ENCODE measurements at regions not wholly inside any gene's neighbourhood (a gene's known extent, or its start where the extent isn't known, plus 50 kb on each side); places are given as distances from the start of the nearest gene placed in this dataset.
"Not testable (repeated sequence)": the region's sequence is repeated elsewhere in the genome, so short reads cannot be mapped to it uniquely, and the experiment has no call there.

DNA sequence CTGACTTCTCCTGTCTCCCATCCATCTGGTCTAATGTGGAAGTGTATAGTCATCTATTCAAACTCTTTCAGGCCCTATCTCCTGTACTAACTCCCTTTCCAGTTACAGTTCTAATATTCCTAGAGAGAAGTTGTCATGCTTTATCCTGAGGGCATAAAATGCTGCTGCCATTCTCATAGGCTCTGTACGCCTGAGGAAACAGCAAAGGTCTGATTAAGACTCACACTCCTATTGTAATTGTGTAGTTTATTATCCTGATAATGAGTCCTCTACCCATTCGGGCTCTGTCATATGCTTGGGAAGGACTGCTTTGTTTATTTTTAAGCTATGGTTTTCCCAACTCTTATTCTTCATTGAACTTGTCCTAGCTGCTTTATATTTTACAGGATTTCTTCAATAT is 290.4 kb downstream of the TMEM38B start:
- no peak for DNase-seq

DNA sequence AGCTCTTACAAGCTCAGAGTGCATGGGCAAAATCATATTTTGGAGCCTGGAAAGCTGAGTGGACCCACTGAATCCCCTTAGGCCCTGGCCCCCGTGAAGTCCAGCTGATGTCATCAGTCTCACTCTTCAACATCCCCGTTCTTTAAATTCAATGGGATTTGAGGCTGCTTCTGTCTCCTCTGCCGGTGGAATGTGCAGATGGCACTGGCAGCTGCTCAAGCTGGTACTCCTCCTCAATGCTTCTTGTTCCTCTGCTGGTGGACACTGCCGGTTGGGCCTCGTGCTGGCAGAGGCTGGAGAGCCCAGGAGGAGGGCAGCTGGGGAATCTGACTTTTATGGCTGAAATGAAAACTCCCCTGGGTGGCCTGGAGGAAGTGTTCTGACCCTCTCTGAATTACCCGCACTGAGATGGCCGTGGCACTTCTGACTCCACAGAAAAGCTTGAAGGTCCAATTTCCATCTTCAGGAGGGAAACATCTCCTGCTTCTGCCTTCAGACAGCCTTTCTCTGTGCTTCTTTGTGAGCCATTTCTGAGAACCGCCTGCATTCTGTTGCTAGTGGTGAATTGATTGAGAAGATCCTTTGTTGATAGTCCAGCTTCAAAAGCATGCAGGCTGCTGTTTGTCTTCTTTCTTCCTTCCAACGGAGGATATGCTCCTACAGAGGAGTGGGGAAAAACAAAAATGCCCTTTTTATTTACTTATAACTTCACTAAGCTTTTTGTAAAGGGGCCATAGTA is 298.9 kb downstream of the TMEM38B start:
- no peak for DNase-seq

- no peak for DNase-seq
These were observed 299.8 kb downstream of the TMEM38B start for GRCh38 chr9:105993921-105994715.

GRCh38 chr9:105994970-105995369 is 300.6 kb downstream of the TMEM38B start:
- no peak for DNase-seq

DNA sequence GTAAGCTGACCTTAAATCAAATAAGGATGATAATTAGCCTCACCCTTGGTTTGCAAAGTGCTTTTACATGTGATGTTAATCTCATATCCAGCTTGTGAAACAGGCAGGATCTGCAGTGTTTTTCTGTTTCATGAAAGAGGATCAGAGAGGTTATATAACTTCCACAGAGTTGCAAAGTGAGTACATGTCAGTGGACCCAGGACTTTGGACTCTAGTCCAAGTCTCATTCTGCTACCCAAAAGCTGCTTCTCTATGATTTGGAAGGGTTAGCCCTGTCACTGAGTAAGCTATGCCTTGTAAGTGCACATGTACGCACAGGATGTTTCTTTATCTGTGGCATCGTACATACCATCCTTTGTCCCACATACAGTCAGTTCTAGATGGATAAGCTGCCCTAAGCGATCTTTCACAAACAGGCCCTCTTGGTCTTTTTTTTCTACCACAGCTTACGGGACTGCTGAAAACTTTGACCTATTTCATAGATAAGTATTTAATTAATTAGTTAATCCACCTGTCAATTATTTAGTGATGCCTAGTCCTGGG is 322.9 kb downstream of the TMEM38B start:
- no peak for DNase-seq

GRCh38 chr9:106019039-106019680 is 324.8 kb downstream of the TMEM38B start:
- no peak for DNase-seq

GRCh38 chr9:106019702-106020101 is 325.4 kb downstream of the TMEM38B start:
- no peak for DNase-seq

- DNase-seq: no peak
These were observed 325.8 kb downstream of the TMEM38B start for GRCh38 chr9:106020186-106020585.

- no peak for DNase-seq
These were observed 329.1 kb downstream of the TMEM38B start for GRCh38 chr9:106023455-106023854.

DNA sequence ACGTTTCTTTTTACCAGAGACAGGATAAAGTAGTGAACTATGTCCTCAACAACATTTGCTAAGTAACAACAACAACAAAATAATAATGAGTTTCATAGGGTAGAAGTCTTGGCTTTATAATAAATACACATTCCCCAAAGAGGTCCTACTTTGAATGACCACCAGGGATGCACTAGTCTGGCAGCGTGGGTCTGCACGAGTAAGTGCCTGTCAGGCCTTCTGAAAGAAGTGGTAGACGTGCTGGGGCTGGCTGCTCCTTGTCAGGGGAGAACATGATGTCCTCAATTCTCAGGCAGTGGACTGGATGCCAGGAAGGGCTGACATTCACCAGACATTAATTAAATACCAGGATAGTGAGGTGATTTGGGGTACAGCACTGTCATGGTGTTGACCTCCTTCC is 331.1 kb downstream of the TMEM38B start:
- no peak for DNase-seq

DNA sequence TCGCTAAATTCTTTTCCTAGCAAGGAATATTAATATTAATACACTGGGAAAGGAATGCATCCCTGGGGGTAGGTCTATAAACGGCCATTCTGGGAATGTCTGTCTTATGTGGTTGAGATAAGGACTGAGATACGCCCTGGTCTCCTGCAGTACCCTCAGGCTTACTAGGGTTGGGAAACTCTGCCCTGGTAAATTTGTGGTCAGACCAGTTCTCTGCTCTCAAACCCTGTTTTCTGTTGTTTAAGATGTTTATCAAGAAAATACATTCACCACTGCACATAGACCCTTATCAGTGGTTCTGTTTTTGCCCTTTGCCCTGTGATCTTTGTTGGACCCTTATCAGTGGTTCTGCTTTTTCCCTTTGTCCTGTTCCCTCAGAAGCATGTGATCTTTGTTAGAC is 335.8 kb downstream of the TMEM38B start:
- not testable (repeated sequence) for DNase-seq

DNA sequence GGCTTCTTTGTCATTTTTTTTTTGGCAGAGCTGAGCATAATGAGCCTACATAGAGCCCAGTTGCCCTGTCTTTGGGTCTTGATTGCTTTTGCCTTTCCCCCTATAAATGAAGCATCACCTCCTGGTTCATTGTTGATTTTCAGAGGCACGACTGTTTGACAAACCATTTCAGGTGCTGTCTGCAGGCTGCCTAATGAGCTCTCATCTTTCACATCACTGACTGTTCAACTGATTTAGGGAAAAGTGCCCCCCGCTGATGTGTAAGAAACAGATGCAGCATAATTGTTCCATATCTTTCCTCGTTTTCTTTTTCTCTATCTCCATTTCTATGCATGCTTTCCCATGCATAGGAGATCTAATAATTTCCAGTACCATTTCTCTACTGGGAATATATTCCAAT is 338.6 kb downstream of the TMEM38B start:
- no peak for DNase-seq

- no peak for DNase-seq
These were observed 341.5 kb downstream of the TMEM38B start for GRCh38 chr9:106035806-106036205.

DNA sequence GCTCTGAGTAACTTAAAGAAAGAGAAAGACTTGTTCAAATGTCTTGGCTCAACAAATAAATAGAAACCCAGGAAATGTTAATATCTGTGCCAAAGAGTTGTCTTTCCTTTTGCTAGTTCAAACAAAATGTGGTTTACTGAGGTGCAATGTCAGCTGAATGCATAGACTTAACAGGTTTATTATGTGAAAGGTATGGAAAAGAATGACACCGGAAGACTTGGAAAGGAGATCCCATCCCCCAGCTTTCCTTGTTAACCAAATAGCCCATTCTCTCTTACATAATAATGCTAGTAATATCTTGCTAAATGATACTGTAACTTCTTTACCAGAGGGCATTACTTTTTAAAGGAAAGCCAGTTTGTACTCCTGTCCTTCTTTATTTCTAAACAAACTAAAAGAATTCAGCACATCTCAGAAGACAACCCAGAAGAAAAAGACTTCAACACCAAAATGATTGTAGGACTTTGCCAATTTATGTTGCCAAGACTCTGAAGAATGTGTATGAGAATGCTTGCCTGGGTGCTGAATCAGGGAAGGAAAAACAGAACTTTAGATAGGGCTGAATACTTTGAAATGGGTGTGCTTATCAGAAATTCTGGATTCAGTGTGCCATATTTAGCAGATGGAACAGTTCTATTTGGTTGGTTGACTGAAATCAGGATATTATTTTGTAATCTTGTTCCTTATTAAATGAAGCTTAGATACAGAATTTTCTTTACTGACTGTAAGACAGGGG is 344.1 kb downstream of the TMEM38B start:
- DNase-seq: no peak

GRCh38 chr9:106039151-106039935 is 345.0 kb downstream of the TMEM38B start:
- DNase-seq: no peak

- not testable (repeated sequence) for DNase-seq
These were observed 347.6 kb downstream of the TMEM38B start for GRCh38 chr9:106041920-106042319.

DNA sequence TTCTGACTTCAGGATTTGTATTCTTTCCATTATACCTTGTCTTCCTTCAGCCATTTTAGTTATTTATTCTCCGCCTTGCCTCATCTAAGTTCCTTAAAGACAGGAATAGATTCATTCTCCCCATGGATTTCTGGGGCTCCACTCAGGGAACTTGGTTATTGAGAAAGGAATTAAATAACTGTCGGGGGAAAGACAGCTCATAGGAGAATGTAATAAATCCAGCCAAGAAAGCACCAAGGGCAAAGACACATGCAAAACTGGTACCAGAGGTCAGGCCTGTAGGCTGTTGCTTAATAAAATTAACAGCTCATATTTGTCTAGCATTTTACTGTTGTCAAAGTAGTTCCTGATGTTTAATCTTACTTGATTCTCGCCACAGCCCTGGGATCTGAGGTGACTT is 357.2 kb downstream of the TMEM38B start:
- DNase-seq: no peak

GRCh38 chr9:106052166-106052565 is 357.8 kb downstream of the TMEM38B start:
- DNase-seq: no peak

GRCh38 chr9:106052735-106053134 is 358.4 kb downstream of the TMEM38B start:
- DNase-seq: no peak

DNA sequence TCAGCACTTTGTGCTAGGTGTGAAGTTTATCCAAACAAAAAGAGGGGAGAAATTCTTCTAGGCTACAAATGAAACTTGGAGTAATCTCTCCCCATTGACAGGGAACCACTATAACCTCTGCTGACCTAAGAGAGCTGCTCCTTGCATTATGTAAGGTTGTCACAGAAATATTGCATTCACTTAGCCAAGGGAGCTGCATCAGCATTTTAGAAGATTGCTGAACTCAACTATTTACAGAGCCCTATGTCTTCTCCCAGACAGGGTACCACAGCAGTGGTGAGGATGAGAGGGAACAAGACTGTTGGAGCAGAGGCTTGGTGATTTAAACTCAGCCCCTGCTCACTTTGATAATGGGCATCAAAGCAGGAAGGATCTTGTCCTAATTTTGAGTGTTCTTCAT is 362.0 kb downstream of the TMEM38B start:
- no peak for DNase-seq

GRCh38 chr9:106058460-106058859 is 364.1 kb downstream of the TMEM38B start:
- no peak for DNase-seq

GRCh38 chr9:106059886-106060285 is 365.5 kb downstream of the TMEM38B start:
- no peak for DNase-seq

All from inflammatory macrophage treated with lipopolysaccharide for 1 hour (primary cell).